GM12864 (cell line): ENCODE measurements at regions not wholly inside any gene's neighbourhood (a gene's known extent, or its start where the extent isn't known, plus 50 kb on each side); places are given as distances from the start of the nearest gene placed in this dataset.

Experiments
- DNase-seq: peaks from one replicate; pipeline ENCODE4 v3.0.0-alpha.2; 2011; ENCODE audit warnings: low read depth
- H3K4me3 ChIP-seq: 2 replicates; pipeline ENCODE4 v1.5.1; 2011; ENCODE audit warnings: mild to moderate bottlenecking, low read depth, low read length, control low read depth
- CTCF ChIP-seq: IDR thresholded peaks from 2 replicates; pipeline ENCODE4 v1.5.1; 2011; ENCODE audit warnings: low read depth, mild to moderate bottlenecking, moderate library complexity, low read length, control low read depth, inconsistent platforms; ENCODE audit errors: missing control alignments

GRCh38 chr9:613771-614347, 227.6 kb upstream of the DMRT1 start:
- DNase-seq = peak; percentile 10
- TF ChIP-seq CTCF = peak; percentile 65
- no peak overlapping the region for H3K4me3 ChIP-seq

GRCh38 chr9:614431-614830, 227.1 kb upstream of the DMRT1 start:
- DNase-seq = no peak
- no peak overlapping the region for H3K4me3 ChIP-seq
- no peak for TF ChIP-seq CTCF

GRCh38 chr9:615756-616155, 225.7 kb upstream of the DMRT1 start:
- DNase-seq = no peak
- H3K4me3 ChIP-seq = no peak overlapping the region
- no peak for TF ChIP-seq CTCF

GRCh38 chr9:616694-617093, 224.8 kb upstream of the DMRT1 start:
- no peak for TF ChIP-seq CTCF
- no peak for DNase-seq
- no peak overlapping the region for H3K4me3 ChIP-seq

- no peak for TF ChIP-seq CTCF
- DNase-seq = no peak
- H3K4me3 ChIP-seq = no peak overlapping the region
Measured at GRCh38 chr9:617445-618085, 223.9 kb upstream of the DMRT1 start.

GRCh38 chr9:618478-618877, 223.0 kb upstream of the DMRT1 start:
- no peak for DNase-seq
- H3K4me3 ChIP-seq = no peak overlapping the region
- no peak for TF ChIP-seq CTCF
